Right atrium auricular region (tissue), 2 donors: ENCODE measurements at regions not wholly inside any gene's neighbourhood (a gene's known extent, or its start where the extent isn't known, plus 50 kb on each side); places are given as distances from the start of the nearest gene placed in this dataset.

Experiments
- DNase-seq: peaks from one replicate; pipeline ENCODE4 v3.0.0-alpha.2; 2019; ENCODE audit warnings: low spot score
- H3K27ac ChIP-seq, 2 donors: fragments of 200-600 bp; sonication (generic); 1 replicate in 1 of 2; 2 replicates in 1 of 2; pipeline ENCODE4 v1.5.1; 2016 to 2019
- H3K27me3 ChIP-seq, 2 donors: fragments of 200-600 bp; sonication (generic); one replicate each; pipeline versions ENCODE4 v1.5.1 to v1.6.0; 2017 to 2019
- H3K36me3 ChIP-seq: fragments of 200-600 bp; sonication (generic); one replicate; pipeline ENCODE4 v1.5.1; 2016
- H3K4me1 ChIP-seq, 2 donors: fragments of 200-600 bp; sonication (generic); one replicate each; pipeline versions ENCODE4 v1.5.1 to v1.6.0; 2017 to 2019
- H3K4me3 ChIP-seq, 2 donors: fragments of 200-600 bp; sonication (generic); 1 replicate in 1 of 2; 2 replicates in 1 of 2; pipeline ENCODE4 v1.5.1; 2017 to 2019; ENCODE audit warnings: mild to moderate bottlenecking in 1 of 2, moderate library complexity in 1 of 2
- H3K9me3 ChIP-seq, 2 donors: fragments of 200-600 bp; sonication (generic); one replicate each; pipeline ENCODE4 v1.5.1; 2019
- TF ChIP-seq, protein P1 (sequence below), 2 donors: fragments of 200-600 bp; sonication (generic); IDR thresholded peaks; one replicate each; pipeline ENCODE4 v1.5.1; 2019; ENCODE audit warnings: antibody characterized with exemption in 2 of 2

GRCh38 chr11:81707881-81708280 lies 1025.8 kb downstream of the FAM181B start:
- Histone ChIP-seq H3K4me3 (no peak overlapping the region), H3K27ac (no peak overlapping the region), H3K4me1 (no peaks in the 10 kb centered on the region), H3K36me3 (no peaks in the 10 kb centered on the region), H3K9me3 (peaks cover 0 to 5% of the 10 kb centered on the region in 2 donors), H3K27me3 (no peaks in the 10 kb centered on the region)
- DNase-seq: no peak
- TF ChIP-seq, protein P1, sequence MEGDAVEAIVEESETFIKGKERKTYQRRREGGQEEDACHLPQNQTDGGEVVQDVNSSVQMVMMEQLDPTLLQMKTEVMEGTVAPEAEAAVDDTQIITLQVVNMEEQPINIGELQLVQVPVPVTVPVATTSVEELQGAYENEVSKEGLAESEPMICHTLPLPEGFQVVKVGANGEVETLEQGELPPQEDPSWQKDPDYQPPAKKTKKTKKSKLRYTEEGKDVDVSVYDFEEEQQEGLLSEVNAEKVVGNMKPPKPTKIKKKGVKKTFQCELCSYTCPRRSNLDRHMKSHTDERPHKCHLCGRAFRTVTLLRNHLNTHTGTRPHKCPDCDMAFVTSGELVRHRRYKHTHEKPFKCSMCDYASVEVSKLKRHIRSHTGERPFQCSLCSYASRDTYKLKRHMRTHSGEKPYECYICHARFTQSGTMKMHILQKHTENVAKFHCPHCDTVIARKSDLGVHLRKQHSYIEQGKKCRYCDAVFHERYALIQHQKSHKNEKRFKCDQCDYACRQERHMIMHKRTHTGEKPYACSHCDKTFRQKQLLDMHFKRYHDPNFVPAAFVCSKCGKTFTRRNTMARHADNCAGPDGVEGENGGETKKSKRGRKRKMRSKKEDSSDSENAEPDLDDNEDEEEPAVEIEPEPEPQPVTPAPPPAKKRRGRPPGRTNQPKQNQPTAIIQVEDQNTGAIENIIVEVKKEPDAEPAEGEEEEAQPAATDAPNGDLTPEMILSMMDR (IDR thresholded peaks at IDR 0.05): no peak

- H3K36me3 ChIP-seq: no peaks in the 10 kb centered on the region
- no peaks in the 10 kb centered on the region for H3K4me1 ChIP-seq
- peaks cover 0 to 23% of the 10 kb centered on the region in 2 donors for H3K9me3 ChIP-seq
- H3K27ac ChIP-seq: no peak overlapping the region
- H3K27me3 ChIP-seq: no peaks in the 10 kb centered on the region
- DNase-seq: no peak
- H3K4me3 ChIP-seq: no peak overlapping the region
- TF ChIP-seq, protein P1 (IDR thresholded peaks at IDR 0.05): no peak
Measured at GRCh38 chr11:81705283-81705682, 1028.4 kb downstream of the FAM181B start.

- no peaks in the 10 kb centered on the region for H3K36me3 ChIP-seq
- H3K4me3 ChIP-seq: no peak overlapping the region
- peaks cover 0 to 41% of the 10 kb centered on the region in 2 donors for H3K9me3 ChIP-seq
- no peak overlapping the region for H3K27ac ChIP-seq
- TF ChIP-seq, protein P1 (IDR thresholded peaks at IDR 0.05): no peak
- no peaks in the 10 kb centered on the region for H3K27me3 ChIP-seq
- DNase-seq: no peak
- H3K4me1 ChIP-seq: no peaks in the 10 kb centered on the region
Measured at GRCh38 chr11:81700076-81700475, 1033.6 kb downstream of the FAM181B start.

DNA sequence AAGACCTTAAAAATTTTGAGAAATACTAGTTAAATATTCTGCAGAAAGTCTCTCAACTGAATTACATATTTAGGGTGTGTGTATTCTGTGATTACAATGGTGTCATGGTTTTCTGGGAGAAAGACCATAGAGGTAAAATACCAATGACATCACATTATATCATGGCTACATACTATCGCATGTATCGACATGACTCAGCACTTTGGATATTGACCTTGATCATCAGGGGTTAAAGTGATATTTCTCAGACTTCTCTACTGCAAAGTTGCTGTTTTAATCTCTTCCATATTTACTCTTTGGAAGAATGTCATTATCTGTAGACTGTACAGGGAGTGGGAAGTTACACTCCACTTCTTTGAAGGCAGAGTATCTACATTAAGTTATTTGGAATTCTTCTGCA lies 1046.6 kb downstream of the FAM181B start:
- no peak for DNase-seq
- no peak overlapping the region for H3K27ac ChIP-seq
- H3K9me3 ChIP-seq: no peaks in the 10 kb centered on the region
- no peak overlapping the region for H3K4me3 ChIP-seq
- H3K4me1 ChIP-seq: no peaks in the 10 kb centered on the region
- no peaks in the 10 kb centered on the region for H3K36me3 ChIP-seq
- TF ChIP-seq, protein P1 (IDR thresholded peaks at IDR 0.05): no peak
- no peaks in the 10 kb centered on the region for H3K27me3 ChIP-seq

GRCh38 chr11:81674211-81674610 lies 1059.5 kb downstream of the FAM181B start:
- H3K36me3 ChIP-seq: no peaks in the 10 kb centered on the region
- peaks cover 4 to 12% of the 10 kb centered on the region in 2 donors for H3K9me3 ChIP-seq
- no peaks in the 10 kb centered on the region for H3K27me3 ChIP-seq
- DNase-seq: no peak
- H3K4me1 ChIP-seq: no peaks in the 10 kb centered on the region
- no peak overlapping the region for H3K4me3 ChIP-seq
- TF ChIP-seq, protein P1 (IDR thresholded peaks at IDR 0.05): no peak
- no peak overlapping the region for H3K27ac ChIP-seq

DNA sequence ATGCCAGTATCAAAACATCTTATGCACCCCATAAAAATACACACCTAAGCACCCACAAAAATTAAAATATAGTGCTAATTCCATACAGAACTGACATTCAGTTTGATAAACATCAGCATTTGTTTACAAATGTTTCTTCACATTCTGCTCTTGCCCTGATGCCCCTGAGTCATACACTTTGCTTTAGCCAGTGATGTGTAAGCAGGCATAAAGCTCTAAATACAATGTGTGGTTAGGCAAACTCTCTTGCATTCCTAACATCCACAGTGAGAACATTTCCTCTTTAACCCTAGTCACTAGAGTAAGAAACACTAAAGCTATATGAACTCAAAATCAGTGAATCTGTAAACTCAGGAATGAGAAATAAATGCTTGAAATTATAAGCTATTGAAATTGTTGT lies 1060.7 kb downstream of the FAM181B start:
- DNase-seq: no peak
- H3K27me3 ChIP-seq: no peaks in the 10 kb centered on the region
- no peak overlapping the region for H3K27ac ChIP-seq
- no peaks in the 10 kb centered on the region for H3K36me3 ChIP-seq
- H3K9me3 ChIP-seq: peaks cover 4 to 12% of the 10 kb centered on the region in 2 donors
- H3K4me3 ChIP-seq: no peak overlapping the region
- H3K4me1 ChIP-seq: no peaks in the 10 kb centered on the region
- TF ChIP-seq, protein P1 (IDR thresholded peaks at IDR 0.05): no peak
